Stimulated activated naive CD8-positive, alpha-beta T cell treated with anti-CD3 and anti-CD28 coated beads, Interleukin-15, amount 100 ng/mL, for 72 hours (primary cell): ENCODE measurements at regions not wholly inside any gene's neighbourhood (a gene's known extent, or its start where the extent isn't known, plus 50 kb on each side); places are given as distances from the start of the nearest gene placed in this dataset.
"Not testable (repeated sequence)": the region's sequence is repeated elsewhere in the genome, so short reads cannot be mapped to it uniquely, and the experiment has no call there.

Source experiments
- ATAC-seq: fragments of 150-1000 bp; cut with Tn5 transposase; 2 replicates; pipeline ENCODE4 v1.10.0; 2021; ENCODE audit warnings: mild to moderate bottlenecking, moderate library complexity
- DNase-seq, 2 donors: peaks; one replicate each; pipeline ENCODE4 v3.0.0; 2021 to 2022
- H3K27ac Mint-ChIP-seq, 2 donors: one replicate each; pipeline ENCODE4 v1.8.0; 2022; ENCODE audit warnings: mild to moderate bottlenecking in 2 of 2, mixed read lengths in 2 of 2, moderate library complexity in 2 of 2
- H3K27me3 Mint-ChIP-seq: one replicate; pipeline ENCODE4 v1.8.0; 2022; ENCODE audit warnings: mixed read lengths
- H3K4me1 Mint-ChIP-seq: one replicate; pipeline ENCODE4 v1.8.0; 2022; ENCODE audit warnings: mild to moderate bottlenecking, mixed read lengths
- H3K4me3 Mint-ChIP-seq, 2 donors: one replicate each; pipeline ENCODE4 v1.8.0; 2022; ENCODE audit warnings: mild to moderate bottlenecking in 2 of 2, mixed read lengths in 2 of 2, moderate library complexity in 1 of 2
- H3K9me3 Mint-ChIP-seq, 2 donors: one replicate each; pipeline ENCODE4 v1.8.0; 2022; ENCODE audit warnings: mixed read lengths in 2 of 2

DNA sequence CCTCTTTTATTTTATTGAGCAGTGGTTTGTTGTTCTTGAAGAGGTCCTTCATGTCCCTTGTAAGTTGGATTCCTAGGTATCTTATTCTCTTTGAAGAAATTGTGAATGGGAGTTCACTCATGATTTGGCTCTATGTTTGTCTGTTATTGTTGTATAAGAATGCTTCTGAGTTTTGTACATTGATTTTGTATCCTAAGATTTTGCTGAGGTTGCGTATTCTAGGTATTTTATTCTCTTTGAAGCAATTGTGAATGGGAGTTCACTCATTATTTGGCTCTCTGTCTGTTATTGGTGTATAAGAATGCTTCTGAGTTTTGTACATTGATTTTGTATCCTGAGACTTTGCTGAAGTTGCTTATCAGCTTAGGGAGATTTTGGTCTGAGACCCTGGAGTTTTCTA lies 193.5 kb upstream of the EIF1AY start:
- peaks cover 18 to 25% of the 10 kb centered on the region in 2 donors for H3K9me3 Mint-ChIP-seq

DNA sequence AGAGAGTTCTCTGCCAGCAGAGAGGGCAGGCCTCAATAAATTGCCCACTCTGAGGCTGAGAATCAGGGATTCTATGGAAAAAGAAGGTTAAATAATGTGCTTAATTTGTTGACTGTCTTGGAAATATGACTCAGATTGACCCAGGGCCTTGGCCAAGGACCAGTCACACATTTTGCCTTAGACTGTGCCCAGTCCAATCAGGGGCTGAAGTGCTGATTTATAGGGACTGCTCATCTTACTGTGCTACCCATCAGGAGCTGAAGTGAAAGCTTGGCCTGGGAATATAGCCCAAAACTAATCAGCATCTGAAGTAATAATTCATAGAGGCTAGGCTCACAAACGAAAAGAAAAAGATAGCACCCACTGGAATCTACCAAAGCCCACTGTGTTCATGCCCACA lies 167.4 kb upstream of the EIF1AY start:
- no peak overlapping the region for H3K27ac Mint-ChIP-seq
- no peaks in the 10 kb centered on the region for H3K4me1 Mint-ChIP-seq
- no peak overlapping the region for H3K4me3 Mint-ChIP-seq
- H3K27me3 Mint-ChIP-seq: no peaks in the 10 kb centered on the region
- DNase-seq (no peak), ATAC-seq (no peak)
- peaks cover 0 to 8% of the 10 kb centered on the region in 2 donors for H3K9me3 Mint-ChIP-seq

More for the DNA sequence above, 193.5 kb upstream of the EIF1AY start:
- H3K27me3 Mint-ChIP-seq, ATAC-seq, H3K4me1 Mint-ChIP-seq, H3K4me3 Mint-ChIP-seq, H3K27ac Mint-ChIP-seq, DNase-seq: not testable (repeated sequence)

DNA sequence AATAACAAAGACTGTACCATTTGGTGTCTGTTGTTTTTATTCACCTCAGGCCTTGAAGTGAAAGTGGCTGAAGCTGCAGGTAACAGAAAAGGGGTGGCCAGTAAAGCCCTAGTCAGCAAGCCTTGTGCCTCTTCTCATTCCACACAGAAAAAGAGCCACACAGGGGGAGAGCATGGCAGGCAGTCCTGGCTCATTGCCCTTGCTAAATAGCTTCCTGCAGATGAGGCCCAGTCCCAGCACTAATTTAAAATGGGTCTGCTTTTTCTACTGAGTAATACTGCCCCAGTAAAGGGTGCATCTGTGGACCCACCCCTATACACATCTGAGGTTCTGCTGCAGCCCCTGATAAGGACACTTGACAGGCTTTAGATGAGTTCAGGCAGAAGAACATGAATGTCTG lies 152.8 kb upstream of the EIF1AY start:
- no peak for ATAC-seq
- Mint-ChIP-seq H3K9me3 (no peaks in the 10 kb centered on the region), H3K27ac (no peak overlapping the region), H3K27me3 (no peaks in the 10 kb centered on the region), H3K4me1 (no peaks in the 10 kb centered on the region), H3K4me3 (no peak overlapping the region)
- no peak for DNase-seq

DNA sequence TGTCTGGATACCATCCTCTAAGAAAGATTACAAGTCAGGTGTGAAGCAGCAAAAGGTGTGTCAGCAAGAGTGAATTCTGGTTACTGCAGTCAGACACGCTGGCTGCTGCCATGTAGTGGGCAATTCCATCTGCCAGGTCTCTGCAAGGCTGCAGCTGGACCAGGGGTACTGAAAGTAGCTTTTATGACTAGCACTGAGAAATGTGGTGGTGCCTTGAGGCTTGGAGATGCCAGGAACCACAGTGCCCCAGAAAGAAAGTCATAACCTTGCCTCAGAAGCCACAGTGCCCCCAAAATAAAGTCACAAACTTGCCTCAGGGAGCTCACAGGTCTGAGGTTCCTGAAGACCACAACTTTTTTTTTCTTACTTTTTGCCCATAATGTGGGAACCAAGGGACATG lies 141.9 kb upstream of the EIF1AY start:
- no peak overlapping the region for H3K4me3 Mint-ChIP-seq
- no peaks in the 10 kb centered on the region for H3K27me3 Mint-ChIP-seq
- no peaks in the 10 kb centered on the region for H3K9me3 Mint-ChIP-seq
- DNase-seq (peak in 1 of 2 donors; percentile 12), ATAC-seq (peak; percentile 68)
- no peak overlapping the region for H3K27ac Mint-ChIP-seq
- H3K4me1 Mint-ChIP-seq: no peaks in the 10 kb centered on the region

DNA sequence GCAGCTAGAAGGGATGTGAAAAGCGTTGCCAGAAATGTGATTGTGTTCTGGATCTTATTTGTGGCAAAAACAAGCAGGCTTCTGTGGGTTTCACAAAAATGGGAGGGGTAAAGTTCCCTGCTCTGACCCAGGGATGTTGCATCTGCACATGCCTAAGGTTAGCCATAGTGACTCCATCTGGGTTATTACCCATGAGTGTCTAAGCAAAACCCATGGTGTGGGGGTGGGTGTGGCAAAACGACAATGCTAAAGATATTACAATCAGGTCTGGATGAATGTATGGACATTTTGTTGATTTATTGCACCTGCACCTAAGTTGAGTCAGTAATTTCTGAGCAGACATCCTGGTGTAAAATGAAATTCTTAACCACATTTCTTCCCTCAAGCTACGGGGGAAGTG lies 131.4 kb upstream of the EIF1AY start:
- H3K27me3 Mint-ChIP-seq: no peaks in the 10 kb centered on the region
- H3K9me3 Mint-ChIP-seq: peaks cover 0 to 5% of the 10 kb centered on the region in 2 donors
- no peak overlapping the region for H3K4me3 Mint-ChIP-seq
- ATAC-seq (no peak), DNase-seq (no peak)
- H3K27ac Mint-ChIP-seq: no peak overlapping the region
- H3K4me1 Mint-ChIP-seq: no peaks in the 10 kb centered on the region

DNA sequence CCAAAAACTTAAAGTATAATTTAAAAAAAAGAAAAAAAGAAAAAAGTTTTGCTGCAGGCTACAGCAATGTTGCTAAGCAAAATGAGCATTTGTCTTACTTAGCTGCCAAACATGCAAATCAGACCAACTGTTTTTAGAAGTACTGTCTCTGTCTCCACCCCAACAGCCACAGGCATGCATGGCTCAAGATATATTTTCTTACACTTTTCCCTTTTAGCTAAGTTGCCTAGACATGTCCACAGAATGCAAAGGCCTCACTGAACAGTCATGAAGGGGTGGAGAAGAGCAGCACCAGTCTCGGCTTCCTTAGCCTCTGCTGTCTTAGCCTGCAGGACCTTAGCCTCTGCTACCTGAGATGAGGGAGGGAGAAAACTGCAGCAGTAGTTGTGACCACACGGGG lies 128.0 kb upstream of the EIF1AY start:
- no peak for DNase-seq
- peaks cover 24 to 30% of the 10 kb centered on the region in 2 donors for H3K9me3 Mint-ChIP-seq
- no peak overlapping the region for H3K4me3 Mint-ChIP-seq
- no peak overlapping the region for H3K27ac Mint-ChIP-seq
- H3K27me3 Mint-ChIP-seq: no peaks in the 10 kb centered on the region
- H3K4me1 Mint-ChIP-seq: no peaks in the 10 kb centered on the region
- no peak for ATAC-seq

DNA sequence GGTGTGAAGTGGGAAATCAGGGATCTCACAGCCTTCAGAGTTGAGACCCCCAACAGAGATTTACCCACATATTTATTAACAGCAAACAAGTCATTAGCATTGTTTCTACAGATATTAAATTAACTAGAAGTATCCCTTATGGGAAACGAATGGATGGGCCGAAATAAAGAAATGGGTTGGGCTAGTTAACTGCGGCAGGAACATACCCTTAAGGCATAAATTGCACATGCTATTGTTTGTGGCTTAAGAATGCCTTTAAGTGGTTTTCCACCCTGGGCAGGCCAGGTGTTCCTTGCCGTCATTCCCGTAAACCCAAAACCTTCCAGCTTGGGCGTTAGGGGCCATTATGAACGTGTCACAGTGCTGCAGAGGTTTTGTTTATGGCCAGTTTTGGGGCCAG lies 126.3 kb upstream of the EIF1AY start:
- no peak for DNase-seq
- no peak for ATAC-seq
- Mint-ChIP-seq H3K4me1 (no peaks in the 10 kb centered on the region), H3K4me3 (no peak overlapping the region), H3K9me3 (peaks cover 24 to 36% of the 10 kb centered on the region in 2 donors), H3K27ac (no peak overlapping the region), H3K27me3 (no peaks in the 10 kb centered on the region)

DNA sequence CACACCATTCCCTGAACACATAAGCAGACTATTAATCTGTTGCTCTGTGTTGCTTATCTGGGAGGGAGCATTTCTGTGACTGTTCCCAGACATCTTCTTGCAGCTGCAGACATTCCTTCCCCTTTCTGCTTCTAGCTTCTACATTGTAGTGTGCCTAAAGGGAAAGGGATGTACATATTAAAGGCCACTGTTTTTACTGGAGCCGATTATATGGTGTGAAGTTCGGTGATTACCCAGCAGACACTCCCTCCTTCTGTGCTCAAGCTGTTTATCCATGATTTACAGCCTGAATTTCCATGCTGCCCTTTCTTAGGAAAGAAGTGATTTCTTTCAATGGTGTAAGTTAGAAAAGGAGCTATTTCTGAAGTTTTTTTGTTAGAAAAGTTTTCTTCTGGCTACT lies 105.4 kb upstream of the EIF1AY start:
- no peak overlapping the region for H3K4me3 Mint-ChIP-seq
- H3K4me1 Mint-ChIP-seq: no peaks in the 10 kb centered on the region
- H3K27me3 Mint-ChIP-seq: no peaks in the 10 kb centered on the region
- ATAC-seq (no peak), DNase-seq (no peak)
- H3K27ac Mint-ChIP-seq: no peak overlapping the region
- H3K9me3 Mint-ChIP-seq: no peaks in the 10 kb centered on the region

DNA sequence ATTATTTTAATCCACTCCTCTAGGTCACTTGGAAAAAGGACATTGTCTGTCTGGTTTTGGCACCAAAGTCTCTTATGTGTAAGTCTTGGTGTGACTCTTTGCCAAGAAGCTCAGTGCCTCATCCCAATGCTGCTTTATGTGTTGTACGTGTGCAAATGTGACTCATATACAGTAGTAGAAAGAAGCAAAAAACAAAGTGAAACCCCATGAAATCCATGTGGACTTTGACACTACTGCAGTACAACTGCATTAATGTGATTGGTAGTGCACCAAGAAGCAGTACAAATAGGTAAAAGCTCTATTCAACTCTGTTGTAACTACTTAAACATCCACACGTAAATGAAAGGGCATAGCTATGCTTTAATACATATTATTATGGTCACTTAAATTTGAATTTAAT lies 59.6 kb upstream of the EIF1AY start:
- Mint-ChIP-seq H3K27ac (no peak overlapping the region), H3K9me3 (no peaks in the 10 kb centered on the region), H3K4me1 (no peaks in the 10 kb centered on the region), H3K4me3 (no peak overlapping the region), H3K27me3 (no peaks in the 10 kb centered on the region)
- DNase-seq: no peak
- no peak for ATAC-seq
